ENCODE measurements at regions not wholly inside any gene's neighbourhood (a gene's known extent, or its start where the extent isn't known, plus 50 kb on each side); places are given as distances from the start of the nearest gene placed in this dataset.
A peak's percentile ranks its signal among the peaks of the same experiment; 100 is the strongest.
"Not testable (repeated sequence)": the region's sequence is repeated elsewhere in the genome, so short reads cannot be mapped to it uniquely, and the experiment has no call there.

DNA sequence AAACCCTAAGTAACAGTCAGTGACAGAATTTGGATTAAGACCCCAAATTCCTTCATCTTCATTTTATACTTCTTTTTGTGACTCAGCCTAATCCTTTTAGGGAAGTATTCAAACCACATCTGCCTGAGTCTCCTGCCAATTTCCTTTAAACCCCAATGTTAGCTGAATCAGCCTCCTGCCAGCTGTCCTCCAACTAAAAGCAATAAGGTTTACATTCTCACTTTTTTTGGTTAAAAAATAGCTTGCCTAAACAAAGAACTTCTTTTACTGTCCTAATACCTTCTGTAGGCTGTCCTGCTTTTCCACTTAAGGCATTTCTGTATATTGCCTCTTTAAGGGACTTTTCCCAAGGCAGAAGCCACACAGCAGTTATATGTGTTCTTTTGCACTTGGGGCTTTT lies 344.2 kb downstream of the SRGAP2C start:
- H3K9me3 Mint-ChIP-seq; H3K27ac Mint-ChIP-seq; H3K4me3 Mint-ChIP-seq; H3K27me3 Mint-ChIP-seq; H3K36me3 Mint-ChIP-seq (ENCODE audit: insufficient read depth); DNase-seq; ATAC-seq (replicated peaks): not testable (repeated sequence)
- peaks cover 8 to 11% of the 10 kb centered on the region in 2 donors for H3K4me1 Mint-ChIP-seq (ENCODE audit: low read depth in 2 of 2)

- not testable (repeated sequence) for H3K4me3 Mint-ChIP-seq; H3K27ac Mint-ChIP-seq; H3K9me3 Mint-ChIP-seq; H3K36me3 Mint-ChIP-seq (ENCODE audit: insufficient read depth); H3K4me1 Mint-ChIP-seq (ENCODE audit: low read depth in 2 of 2); DNase-seq; H3K27me3 Mint-ChIP-seq; ATAC-seq (replicated peaks)
Measured at GRCh38 chr1:121530026-121530425, 345.3 kb downstream of the SRGAP2C start.

DNA sequence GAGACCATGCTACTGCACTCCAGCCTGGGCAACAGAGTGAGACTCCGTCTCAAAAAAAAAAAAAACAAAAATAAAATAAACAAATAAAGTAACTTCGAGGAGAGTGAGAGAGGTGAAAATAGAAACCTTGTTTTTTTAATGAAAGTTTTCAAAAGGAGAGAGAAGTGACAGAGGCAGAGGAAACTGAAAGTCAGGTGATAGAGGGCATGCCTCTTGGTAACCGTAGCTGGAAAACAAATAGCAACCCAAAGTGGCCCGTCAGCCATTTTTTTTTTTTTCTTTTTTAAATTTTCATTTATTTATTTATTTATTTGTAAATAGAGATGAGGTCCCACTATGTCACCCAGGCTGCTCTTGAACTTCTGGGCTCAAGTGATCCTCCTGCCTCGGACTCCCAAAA lies 347.0 kb downstream of the SRGAP2C start:
- H3K4me1 Mint-ChIP-seq (ENCODE audit: low read depth in 2 of 2); H3K4me3 Mint-ChIP-seq; H3K27ac Mint-ChIP-seq; DNase-seq; H3K27me3 Mint-ChIP-seq; H3K36me3 Mint-ChIP-seq (ENCODE audit: insufficient read depth); H3K9me3 Mint-ChIP-seq: not testable (repeated sequence)
- peak; percentile 55 for ATAC-seq (replicated peaks)

GRCh38 chr1:121538148-121538547 lies 353.4 kb downstream of the SRGAP2C start:
- H3K9me3 Mint-ChIP-seq; DNase-seq; ATAC-seq (replicated peaks); H3K36me3 Mint-ChIP-seq (ENCODE audit: insufficient read depth); H3K27ac Mint-ChIP-seq; H3K27me3 Mint-ChIP-seq; H3K4me3 Mint-ChIP-seq; H3K4me1 Mint-ChIP-seq (ENCODE audit: low read depth in 2 of 2): not testable (repeated sequence)

GRCh38 chr1:121538943-121539575 lies 354.3 kb downstream of the SRGAP2C start:
- ATAC-seq (replicated peaks) (no peak), DNase-seq (no peak)
- peaks cover 0 to 4% of the 10 kb centered on the region in 2 donors for H3K4me1 Mint-ChIP-seq (ENCODE audit: low read depth in 2 of 2)
- no peaks in the 10 kb centered on the region for H3K9me3 Mint-ChIP-seq
- no peaks in the 10 kb centered on the region for H3K36me3 Mint-ChIP-seq (ENCODE audit: insufficient read depth)
- H3K27me3 Mint-ChIP-seq, result no peaks in the 10 kb centered on the region
- no peak overlapping the region for H3K4me3 Mint-ChIP-seq
- H3K27ac Mint-ChIP-seq, result peak overlapping the region in 1 of 2 donors; percentile 25

- H3K27me3 Mint-ChIP-seq; H3K36me3 Mint-ChIP-seq (ENCODE audit: insufficient read depth): not testable (repeated sequence)
Measured at GRCh38 chr1:121543988-121544387, 359.2 kb downstream of the SRGAP2C start.

GRCh38 chr1:121544500-121544899 lies 359.7 kb downstream of the SRGAP2C start:
- DNase-seq, result no peak
- ATAC-seq (replicated peaks), result no peak
- no peaks in the 10 kb centered on the region for H3K9me3 Mint-ChIP-seq
- no peak overlapping the region for H3K27ac Mint-ChIP-seq
- no peaks in the 10 kb centered on the region for H3K27me3 Mint-ChIP-seq
- no peaks in the 10 kb centered on the region for H3K36me3 Mint-ChIP-seq (ENCODE audit: insufficient read depth)
- no peak overlapping the region for H3K4me3 Mint-ChIP-seq
- H3K4me1 Mint-ChIP-seq (ENCODE audit: low read depth in 2 of 2), result peaks cover 4 to 27% of the 10 kb centered on the region in 2 donors

More at GRCh38 chr1:121543988-121544387, 359.2 kb downstream of the SRGAP2C start:
- H3K4me1 Mint-ChIP-seq (ENCODE audit: low read depth in 2 of 2), result peaks cover 4 to 27% of the 10 kb centered on the region in 2 donors
- DNase-seq; ATAC-seq (replicated peaks); H3K4me3 Mint-ChIP-seq; H3K27ac Mint-ChIP-seq; H3K9me3 Mint-ChIP-seq: not testable (repeated sequence)

DNA sequence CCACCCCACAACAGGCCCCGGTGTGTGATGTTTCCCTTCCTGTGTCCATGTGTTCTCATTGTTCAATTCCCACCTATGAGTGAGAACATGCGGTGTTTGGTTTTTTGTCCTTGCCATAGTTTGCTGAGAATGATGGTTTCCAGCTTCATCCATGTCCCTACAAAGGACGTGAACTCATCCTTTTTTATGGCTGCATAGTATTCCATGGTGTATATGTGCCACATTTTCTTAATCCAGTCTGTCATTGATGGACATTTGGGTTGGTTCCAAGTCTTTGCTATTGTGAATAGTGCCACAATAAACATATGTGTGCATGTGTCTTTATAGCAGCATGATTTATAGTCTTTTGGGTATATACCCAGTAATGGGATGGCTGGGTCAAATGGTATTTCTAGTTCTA lies 361.1 kb downstream of the SRGAP2C start:
- not testable (repeated sequence) for ATAC-seq (replicated peaks); H3K4me3 Mint-ChIP-seq; DNase-seq; H3K36me3 Mint-ChIP-seq (ENCODE audit: insufficient read depth); H3K27me3 Mint-ChIP-seq; H3K9me3 Mint-ChIP-seq; H3K27ac Mint-ChIP-seq
- peaks cover 12 to 32% of the 10 kb centered on the region in 2 donors for H3K4me1 Mint-ChIP-seq (ENCODE audit: low read depth in 2 of 2)

DNA sequence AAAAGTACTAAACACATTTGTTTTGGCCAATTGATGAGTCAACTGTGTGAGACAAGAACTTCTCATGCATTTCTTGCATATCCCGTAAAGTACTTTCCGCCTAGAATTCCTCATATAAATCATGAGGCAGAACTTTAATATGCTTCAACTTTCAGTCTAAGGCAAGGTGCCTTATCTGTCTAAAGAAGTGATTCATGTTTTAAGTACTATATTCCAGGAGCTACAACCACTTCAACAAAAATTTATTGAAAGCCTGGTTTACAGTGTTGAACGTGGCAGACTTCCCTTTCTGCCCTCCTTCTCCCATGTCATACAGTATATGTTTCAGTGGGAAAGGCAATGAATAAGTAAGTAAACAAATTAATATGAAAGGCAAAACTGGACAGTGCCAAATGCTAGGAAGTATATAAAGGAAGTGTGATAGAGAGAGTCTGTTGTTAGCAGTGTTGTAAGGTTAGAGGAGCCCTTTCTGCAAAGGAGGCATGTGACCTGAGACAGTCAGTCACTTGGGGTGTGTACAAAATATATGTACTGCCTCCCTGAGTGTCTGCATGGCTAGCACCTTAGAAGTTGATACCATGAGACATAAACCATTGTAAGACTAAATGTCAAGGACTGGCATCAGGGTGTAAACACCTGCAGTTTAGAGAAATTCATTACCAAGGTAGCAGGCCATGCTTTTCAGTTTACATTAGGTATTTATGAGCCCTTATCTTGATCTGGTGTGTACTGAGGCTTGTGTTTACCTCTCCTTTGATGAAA lies 362.2 kb downstream of the SRGAP2C start:
- Mint-ChIP-seq H3K4me1 (ENCODE audit: low read depth in 2 of 2) (peaks cover 17 to 41% of the 10 kb centered on the region in 2 donors), H3K36me3 (ENCODE audit: insufficient read depth) (no peaks in the 10 kb centered on the region), H3K27me3 (no peaks in the 10 kb centered on the region), H3K9me3 (no peaks in the 10 kb centered on the region), H3K27ac (no peak overlapping the region), H3K4me3 (no peak overlapping the region)
- ATAC-seq (replicated peaks) (peak; percentile 41), DNase-seq (no peak)

- H3K9me3 Mint-ChIP-seq; H3K4me3 Mint-ChIP-seq; H3K27me3 Mint-ChIP-seq; H3K27ac Mint-ChIP-seq; DNase-seq; H3K36me3 Mint-ChIP-seq (ENCODE audit: insufficient read depth); ATAC-seq (replicated peaks): not testable (repeated sequence)
- H3K4me1 Mint-ChIP-seq (ENCODE audit: low read depth in 2 of 2), result peaks cover 24 to 49% of the 10 kb centered on the region in 2 donors
Measured at GRCh38 chr1:121547726-121548125, 363.0 kb downstream of the SRGAP2C start.

DNA sequence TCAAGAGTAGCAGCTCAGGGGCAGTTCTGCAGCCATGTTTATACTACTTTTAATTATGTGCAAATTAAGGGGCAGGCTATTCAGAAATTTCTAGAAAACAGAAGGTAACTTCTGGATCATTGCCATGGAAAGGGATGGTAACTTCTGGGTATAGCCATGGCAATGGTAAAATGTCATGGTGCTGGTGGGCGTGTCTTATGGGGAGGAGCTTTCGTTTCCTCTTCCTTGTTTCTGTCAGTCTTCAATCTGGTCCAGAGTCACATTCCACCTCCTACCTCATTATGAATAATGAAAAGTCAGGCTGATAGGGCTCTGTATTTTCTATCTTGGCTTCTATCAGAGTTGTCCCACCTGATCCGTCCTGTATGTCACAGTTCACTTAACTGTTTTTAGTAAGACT lies 366.0 kb downstream of the SRGAP2C start:
- H3K9me3 Mint-ChIP-seq; DNase-seq; H3K27me3 Mint-ChIP-seq; H3K36me3 Mint-ChIP-seq (ENCODE audit: insufficient read depth); ATAC-seq (replicated peaks): not testable (repeated sequence)
- Mint-ChIP-seq H3K4me3 (peak overlapping the region in 1 of 2 donors; percentile 59), H3K4me1 (ENCODE audit: low read depth in 2 of 2) (peaks cover 27 to 50% of the 10 kb centered on the region in 2 donors), H3K27ac (peak overlapping the region; percentile 13 to 77)

- ATAC-seq (replicated peaks), result peak; percentile 90
- peak overlapping the region; percentile 13 to 77 for H3K27ac Mint-ChIP-seq
Measured at GRCh38 chr1:121551491-121551890, 366.7 kb downstream of the SRGAP2C start.

GRCh38 chr1:121556560-121556959 lies 371.8 kb downstream of the SRGAP2C start:
- not testable (repeated sequence) for H3K27ac Mint-ChIP-seq; H3K4me3 Mint-ChIP-seq; ATAC-seq (replicated peaks); DNase-seq; H3K9me3 Mint-ChIP-seq; H3K36me3 Mint-ChIP-seq (ENCODE audit: insufficient read depth); H3K27me3 Mint-ChIP-seq
- H3K4me1 Mint-ChIP-seq (ENCODE audit: low read depth in 2 of 2), result peaks cover 15 to 22% of the 10 kb centered on the region in 2 donors

More at GRCh38 chr1:121551491-121551890, 366.7 kb downstream of the SRGAP2C start:
- not testable (repeated sequence) for H3K9me3 Mint-ChIP-seq; H3K27me3 Mint-ChIP-seq; H3K36me3 Mint-ChIP-seq (ENCODE audit: insufficient read depth)
- peak in 1 of 3 experiments; percentile 6 for DNase-seq
- Mint-ChIP-seq H3K4me3 (peak overlapping the region; percentile 25 to 59), H3K4me1 (ENCODE audit: low read depth in 2 of 2) (peaks cover 27 to 54% of the 10 kb centered on the region in 2 donors)

- H3K4me1 Mint-ChIP-seq (ENCODE audit: low read depth in 2 of 2); H3K36me3 Mint-ChIP-seq (ENCODE audit: insufficient read depth); H3K27me3 Mint-ChIP-seq; ATAC-seq (replicated peaks); DNase-seq; H3K9me3 Mint-ChIP-seq: not testable (repeated sequence)
- Mint-ChIP-seq H3K4me3 (peak overlapping the region; percentile 30 to 43), H3K27ac (peak overlapping the region in 1 of 2 donors; percentile 27)
Measured at GRCh38 chr1:121558034-121558433, 373.3 kb downstream of the SRGAP2C start.

All from effector memory CD8-positive, alpha-beta T cell (primary cell).